HFF-Myc (cell line): ENCODE measurements at regions not wholly inside any gene's neighbourhood (a gene's known extent, or its start where the extent isn't known, plus 50 kb on each side); places are given as distances from the start of the nearest gene placed in this dataset.
"Not testable (repeated sequence)": the region's sequence is repeated elsewhere in the genome, so short reads cannot be mapped to it uniquely, and the experiment has no call there.

Source experiments
- DNase-seq: peaks from one replicate; pipeline ENCODE4 v3.0.0-alpha.2; 2011; ENCODE audit warnings: low read depth; ENCODE audit errors: extremely low read depth
- H3K4me3 ChIP-seq: replicated peaks from 2 replicates; pipeline ENCODE4 v1.5.1; 2011; ENCODE audit warnings: low read depth, mild to moderate bottlenecking, control low read depth, low read length
- CTCF ChIP-seq: IDR thresholded peaks from 2 replicates; pipeline ENCODE4 v1.5.1; 2012; ENCODE audit warnings: mild to moderate bottlenecking, low read depth, low read length, control low read depth; ENCODE audit errors: missing control alignments

DNA sequence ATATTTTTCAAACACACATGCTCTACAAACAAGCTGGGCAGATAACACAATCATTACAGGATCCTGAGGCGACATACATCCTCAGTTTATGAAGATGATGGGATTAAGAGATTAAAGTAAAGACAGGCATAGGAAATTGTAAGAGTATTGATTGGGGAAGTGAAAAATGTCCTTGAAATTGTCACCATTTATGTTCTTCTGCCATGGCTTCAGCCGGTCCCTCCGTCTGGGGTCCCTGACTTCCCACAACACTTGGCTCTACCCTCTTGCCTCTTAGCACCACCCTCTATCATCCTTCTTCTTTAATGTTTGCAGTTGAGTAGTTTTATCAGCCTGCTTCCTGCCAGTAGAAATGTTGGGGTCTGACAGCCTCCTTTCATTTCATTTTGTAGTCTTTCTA lies 244.4 kb downstream of the DAD1 start:
- no peak overlapping the region for H3K4me3 ChIP-seq
- no peak for DNase-seq
- no peak for TF ChIP-seq CTCF

DNA sequence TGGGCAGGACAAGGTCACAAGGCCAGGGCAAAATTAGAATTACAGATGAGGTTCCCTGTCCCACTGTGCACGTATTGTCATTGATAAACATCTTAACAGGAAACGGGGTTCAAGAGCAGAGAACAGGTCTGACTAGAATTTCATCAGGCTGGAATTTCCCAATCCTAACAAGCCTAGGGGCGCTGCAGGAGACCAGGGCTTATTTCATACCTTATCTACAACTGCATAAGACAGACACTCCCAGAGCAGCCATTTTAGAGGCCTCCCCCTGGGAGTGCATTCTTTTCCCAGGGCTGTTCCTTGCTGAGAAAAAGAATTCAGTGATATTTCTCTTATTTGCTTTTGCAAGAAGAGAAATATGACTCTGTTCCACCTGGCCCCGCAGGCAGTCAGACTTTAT lies 244.8 kb downstream of the DAD1 start:
- H3K4me3 ChIP-seq, DNase-seq: not testable (repeated sequence)

GRCh38 chr14:22341049-22341448 lies 248.0 kb downstream of the DAD1 start:
- TF ChIP-seq CTCF, result no peak
- H3K4me3 ChIP-seq, result no peak overlapping the region
- no peak for DNase-seq

GRCh38 chr14:22338917-22339715 lies 249.9 kb downstream of the DAD1 start:
- TF ChIP-seq CTCF, result no peak
- peak; percentile 7 for DNase-seq

GRCh38 chr14:22338381-22338780 lies 250.6 kb downstream of the DAD1 start:
- TF ChIP-seq CTCF, result no peak
- no peak overlapping the region for H3K4me3 ChIP-seq
- no peak for DNase-seq

More at GRCh38 chr14:22338917-22339715, 249.9 kb downstream of the DAD1 start:
- no peak overlapping the region for H3K4me3 ChIP-seq

- DNase-seq, result no peak
- no peak overlapping the region for H3K4me3 ChIP-seq
- TF ChIP-seq CTCF, result no peak
These were observed 251.1 kb downstream of the DAD1 start for GRCh38 chr14:22337938-22338337.

DNA sequence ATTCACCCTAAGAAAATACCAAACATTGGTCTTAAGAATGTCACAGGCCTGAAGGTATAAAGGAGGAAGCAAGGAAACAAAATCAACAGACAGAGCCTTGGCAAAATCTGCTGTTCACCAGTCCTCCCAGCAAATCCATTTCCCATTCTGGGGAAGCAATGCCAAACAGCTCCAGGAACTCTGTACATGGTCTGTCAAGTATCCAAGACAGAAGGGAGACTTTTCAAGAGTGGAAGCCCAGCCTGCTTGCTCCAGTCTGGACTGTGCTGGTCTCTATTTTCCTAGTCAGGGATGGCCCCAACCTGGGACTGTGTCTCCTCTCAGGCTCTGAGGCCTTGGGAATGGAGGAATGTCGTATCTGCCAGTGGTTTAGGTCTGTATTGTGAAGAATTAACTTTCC lies 251.5 kb downstream of the DAD1 start:
- no peak overlapping the region for H3K4me3 ChIP-seq
- no peak for DNase-seq
- no peak for TF ChIP-seq CTCF
